Hepatocyte (in vitro differentiated cells): ENCODE measurements at regions not wholly inside any gene's neighbourhood (a gene's known extent, or its start where the extent isn't known, plus 50 kb on each side); places are given as distances from the start of the nearest gene placed in this dataset.

ENCODE experiments used
- CTCF ChIP-seq: fragments of 200-600 bp; sonication (generic); IDR thresholded peaks from 2 replicates; pipeline ENCODE4 v1.5.1; 2016; ENCODE audit warnings: antibody characterized with exemption, mild to moderate bottlenecking; ENCODE audit not compliant: poor library complexity
- EZH2 ChIP-seq: fragments of 200-600 bp; sonication (generic); IDR thresholded peaks from 2 replicates; pipeline ENCODE4 v1.6.1; 2016; ENCODE audit warnings: antibody characterized with exemption, mild to moderate bottlenecking, borderline replicate concordance

GRCh38 chr5:3893975-3894374 is 298.3 kb downstream of the IRX1 start:
- no peak for TF ChIP-seq CTCF
- TF ChIP-seq EZH2: no peak
